GM08714 (cell line): ENCODE measurements at regions not wholly inside any gene's neighbourhood (a gene's known extent, or its start where the extent isn't known, plus 50 kb on each side); places are given as distances from the start of the nearest gene placed in this dataset.

Experiments used
- H3K4me3 ChIP-seq: fragments of 200-500 bp; sonication (Bioruptor generic); 2 replicates; pipeline ENCODE4 v1.5.1; 2014; ENCODE audit warnings: mild to moderate bottlenecking, low read length, inconsistent platforms
- ZNF274 ChIP-seq: IDR thresholded peaks from 2 replicates; pipeline ENCODE4 v1.6.1; 2012; ENCODE audit warnings: mild to moderate bottlenecking, low read depth, low read length

DNA sequence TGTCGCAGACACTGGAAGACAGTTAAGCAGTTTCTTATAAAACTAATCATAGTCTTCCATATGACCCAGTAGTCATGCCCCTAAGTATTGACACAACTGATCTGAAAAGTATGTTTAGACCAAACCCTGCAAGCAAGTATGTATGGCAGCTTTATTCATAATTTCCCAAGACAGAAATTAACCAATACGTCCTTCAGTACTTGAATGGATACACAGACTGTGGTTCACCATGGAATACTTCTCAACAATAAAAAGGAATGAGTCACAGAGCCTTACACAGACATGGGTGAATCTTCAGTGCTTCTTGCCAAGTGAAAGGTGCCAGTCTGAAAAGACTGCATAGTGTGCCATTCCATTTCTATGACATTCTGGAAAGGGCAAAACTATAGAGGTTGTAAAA, 50.2 kb upstream of the AKR1E2 start:
- TF ChIP-seq ZNF274, result no peak
- H3K4me3 ChIP-seq, result no peak overlapping the region

- TF ChIP-seq ZNF274, result no peak
- no peak overlapping the region for H3K4me3 ChIP-seq
Observed at GRCh38 chr10:4772202-4772570, 53.8 kb upstream of the AKR1E2 start.

GRCh38 chr10:4771554-4772201, 54.3 kb upstream of the AKR1E2 start:
- H3K4me3 ChIP-seq, result no peak overlapping the region
- TF ChIP-seq ZNF274, result no peak

DNA sequence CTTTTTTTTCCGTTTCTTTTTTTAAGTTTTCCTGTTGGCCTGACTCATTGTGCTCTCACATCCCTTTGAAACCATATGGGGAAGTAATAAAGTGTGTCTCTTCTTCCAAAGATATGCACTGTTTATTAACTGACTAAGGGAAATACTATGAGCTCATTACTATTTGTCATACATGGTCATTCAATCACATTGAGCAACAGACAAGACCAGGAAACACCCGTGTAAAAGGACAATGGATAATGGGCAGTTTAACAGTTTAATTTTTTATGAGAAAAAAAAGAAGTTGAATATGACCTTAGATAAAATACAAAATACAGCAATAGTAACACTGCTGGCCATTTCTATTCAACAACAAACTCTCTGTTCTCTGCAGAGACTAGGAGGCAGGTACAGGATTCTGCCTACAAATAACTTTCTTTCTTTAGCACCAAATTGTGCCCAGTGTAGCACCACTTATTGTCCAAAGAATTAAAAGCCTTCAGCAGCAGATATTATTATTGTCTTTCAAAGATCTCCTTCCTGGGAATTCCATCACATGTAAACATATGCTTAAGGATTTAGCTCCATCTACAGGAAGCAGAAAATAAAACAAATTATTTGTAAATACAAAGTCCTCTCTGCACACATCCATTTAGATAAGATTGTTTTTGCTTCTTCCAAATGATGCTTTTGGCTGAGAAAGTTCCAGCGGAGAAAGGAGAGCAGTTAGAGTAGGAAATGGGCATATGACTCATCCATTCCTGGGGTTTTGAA, 55.0 kb upstream of the AKR1E2 start:
- no peak for TF ChIP-seq ZNF274
- no peak overlapping the region for H3K4me3 ChIP-seq

DNA sequence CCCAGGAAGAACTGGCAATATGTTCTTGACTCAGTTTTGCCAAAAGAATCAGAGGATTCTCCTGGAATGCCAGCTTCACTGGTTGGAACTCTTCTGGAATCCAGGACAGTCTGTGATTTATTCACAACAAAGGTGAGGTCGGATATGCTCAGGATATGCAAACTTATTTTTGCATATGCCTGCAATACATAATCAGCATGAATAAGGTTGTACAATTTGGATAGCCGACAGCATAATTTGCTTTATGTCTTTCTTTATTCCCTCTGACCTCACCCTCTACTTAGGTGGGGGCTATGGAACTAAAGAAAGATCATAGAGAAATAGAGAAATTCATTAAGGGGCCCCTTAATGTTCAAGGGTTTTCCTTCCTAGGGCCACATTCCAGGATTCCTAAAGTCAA, 57.6 kb upstream of the AKR1E2 start:
- no peak overlapping the region for H3K4me3 ChIP-seq
- TF ChIP-seq ZNF274, result no peak

DNA sequence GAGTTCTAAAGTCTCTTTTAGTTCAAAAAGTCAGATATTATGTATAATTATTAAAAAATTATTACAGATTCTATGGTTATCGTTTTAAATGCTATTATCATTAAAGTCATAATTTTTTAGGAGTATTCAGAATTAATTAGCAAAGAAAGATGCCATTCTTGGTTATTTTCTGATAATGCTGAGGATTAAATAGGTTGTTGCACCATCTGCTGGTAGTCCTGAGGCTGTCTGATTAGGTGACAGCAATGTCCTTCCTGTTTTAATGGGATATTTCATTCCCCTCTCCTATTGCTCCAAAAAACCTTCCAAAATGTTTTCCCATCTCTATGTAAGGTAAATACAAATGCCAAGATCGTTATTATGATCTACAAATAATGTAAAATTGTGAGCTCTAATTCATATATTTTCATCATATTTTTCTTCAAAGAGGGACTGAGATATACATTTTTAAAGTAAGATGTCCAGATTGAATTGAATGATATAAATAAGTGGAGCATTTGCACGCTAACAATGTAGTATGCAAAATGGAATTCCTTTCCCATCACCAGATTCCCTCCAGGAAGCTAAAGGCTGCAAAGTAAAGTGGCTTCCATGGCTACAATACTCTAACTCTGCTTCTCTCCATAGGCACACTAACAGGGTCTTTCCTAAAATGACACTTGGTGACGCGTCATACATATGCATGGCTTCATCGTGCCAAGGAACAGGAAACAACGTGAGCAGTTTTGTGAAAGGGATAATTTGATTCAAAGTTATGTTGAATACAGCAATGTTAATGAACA, 58.8 kb upstream of the AKR1E2 start:
- TF ChIP-seq ZNF274, result no peak
- H3K4me3 ChIP-seq, result no peak overlapping the region

DNA sequence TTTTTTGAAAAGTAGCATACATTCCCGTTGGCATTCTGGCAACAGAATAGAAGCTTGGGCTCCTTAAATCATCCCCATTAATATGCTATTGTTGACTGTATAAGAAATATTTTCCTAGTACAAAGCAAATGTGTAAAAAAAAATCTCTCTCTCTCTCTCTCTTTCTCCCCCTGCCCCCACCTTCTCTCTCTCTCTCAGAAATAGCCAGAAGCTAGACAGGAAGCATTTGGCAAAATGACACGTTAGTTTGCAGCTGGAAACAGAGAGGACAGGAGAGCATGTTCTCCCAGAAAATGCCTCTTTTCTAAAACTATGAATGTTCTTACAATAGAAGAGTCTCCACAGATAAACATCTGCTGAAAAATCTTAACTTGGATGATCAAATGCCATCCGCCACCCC, 59.6 kb upstream of the AKR1E2 start:
- H3K4me3 ChIP-seq, result no peak overlapping the region
- TF ChIP-seq ZNF274, result no peak

DNA sequence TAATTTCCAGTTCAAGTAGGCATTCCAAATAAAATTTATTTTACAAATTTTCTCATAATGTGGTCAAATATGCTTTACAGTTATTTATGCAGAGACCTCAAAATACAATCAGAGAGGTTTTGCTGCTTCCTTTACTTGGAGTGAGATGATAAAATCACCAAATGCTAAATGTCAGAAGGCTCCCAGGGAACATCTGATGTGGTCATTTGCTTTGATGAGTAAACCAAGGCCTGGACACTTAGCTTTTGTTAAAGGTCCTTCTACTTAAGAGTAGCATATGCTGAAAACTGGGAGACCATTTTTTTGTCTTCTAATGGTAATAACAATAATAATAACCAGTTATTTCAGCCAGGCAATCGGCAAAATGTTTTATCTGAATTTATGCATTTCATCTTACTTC, 60.6 kb upstream of the AKR1E2 start:
- TF ChIP-seq ZNF274, result no peak

DNA sequence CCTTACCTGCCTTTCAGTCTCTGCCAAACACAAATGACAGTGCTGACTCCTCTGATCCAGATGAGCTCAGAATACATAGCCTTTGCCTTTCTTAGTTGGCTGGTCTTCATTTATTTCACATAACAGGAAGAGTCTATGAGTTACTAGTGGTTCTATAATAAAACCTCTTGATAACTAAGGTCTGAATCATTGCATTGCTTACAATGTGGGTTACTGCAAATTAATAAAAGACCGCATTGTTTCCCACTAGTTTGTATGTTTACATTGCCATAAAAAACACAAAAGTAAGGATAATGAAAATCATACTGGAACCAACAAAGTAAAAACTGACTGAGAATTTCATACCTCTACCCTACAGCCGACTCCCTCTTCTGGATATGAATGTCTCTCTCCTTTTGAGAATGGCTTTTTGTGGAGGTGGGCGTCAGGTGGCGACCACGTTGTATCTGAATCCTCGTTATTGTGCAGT, 62.0 kb upstream of the AKR1E2 start:
- no peak for TF ChIP-seq ZNF274
- no peak overlapping the region for H3K4me3 ChIP-seq

More for the DNA sequence above, 60.6 kb upstream of the AKR1E2 start:
- H3K4me3 ChIP-seq, result no peak overlapping the region

GRCh38 chr10:4763513-4763912, 62.5 kb upstream of the AKR1E2 start:
- H3K4me3 ChIP-seq, result no peak overlapping the region
- no peak for TF ChIP-seq ZNF274

DNA sequence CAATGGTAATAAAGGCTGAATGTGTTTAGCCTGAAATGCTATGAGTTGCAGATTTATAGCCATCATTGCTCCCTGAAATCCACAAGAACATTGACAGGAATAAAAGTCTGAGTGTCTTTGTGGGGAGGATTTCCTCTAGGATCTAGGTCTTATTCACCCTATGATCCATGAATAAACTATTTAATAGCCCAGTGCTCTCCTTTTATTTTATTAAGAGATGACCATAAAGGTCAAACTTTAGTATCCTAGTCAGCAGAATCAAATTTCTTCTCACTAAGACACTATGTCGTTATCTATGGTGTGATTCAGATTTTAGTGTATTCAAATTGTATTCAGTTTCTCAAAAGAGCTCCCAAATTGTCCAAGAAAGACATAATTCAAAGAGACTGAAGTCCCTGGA, 67.8 kb upstream of the AKR1E2 start:
- TF ChIP-seq ZNF274, result no peak
- no peak overlapping the region for H3K4me3 ChIP-seq

- no peak overlapping the region for H3K4me3 ChIP-seq
- TF ChIP-seq ZNF274, result no peak
Observed at GRCh38 chr10:4755286-4755989, 70.6 kb upstream of the AKR1E2 start.

GRCh38 chr10:4754143-4754542, 71.9 kb upstream of the AKR1E2 start:
- H3K4me3 ChIP-seq, result no peak overlapping the region
- no peak for TF ChIP-seq ZNF274

- H3K4me3 ChIP-seq, result no peak overlapping the region
- no peak for TF ChIP-seq ZNF274
Observed at GRCh38 chr10:4751211-4751610, 74.8 kb upstream of the AKR1E2 start.
